ENCODE measurements at regions not wholly inside any gene's neighbourhood (a gene's known extent, or its start where the extent isn't known, plus 50 kb on each side); places are given as distances from the start of the nearest gene placed in this dataset.
A peak's percentile ranks its signal among the peaks of the same experiment; 100 is the strongest.

GRCh38 chr5:105304859-105305258 lies 1742.3 kb upstream of the NUDT12 start:
- peak in 1 of 4 experiments; percentile 7 for TF ChIP-seq CTCF (IDR thresholded peaks at IDR 0.05)
- no peak for TF ChIP-seq POLR2AphosphoS5 (IDR thresholded peaks at IDR 0.05)
- TF ChIP-seq POLR2A (IDR thresholded peaks at IDR 0.05) = no peak
